Stimulated activated naive CD8-positive, alpha-beta T cell treated with anti-CD3 and anti-CD28 coated beads, Interleukin-15, Interleukin-2, amounts not matched to agents 100 ng/mL and 50 ng/mL, for 24 hours (primary cell): ENCODE measurements at regions not wholly inside any gene's neighbourhood (a gene's known extent, or its start where the extent isn't known, plus 50 kb on each side); places are given as distances from the start of the nearest gene placed in this dataset.

Source experiments
- H3K27ac Mint-ChIP-seq: one replicate; pipeline ENCODE4 v1.8.0; 2021; ENCODE audit warnings: mild to moderate bottlenecking, mixed read lengths
- H3K27me3 Mint-ChIP-seq: one replicate; pipeline ENCODE4 v1.8.0; 2021; ENCODE audit warnings: mixed read lengths
- H3K36me3 Mint-ChIP-seq: one replicate; pipeline ENCODE4 v1.8.0; 2021; ENCODE audit warnings: low read depth, mixed read lengths
- H3K4me1 Mint-ChIP-seq: one replicate; pipeline ENCODE4 v1.8.0; 2021; ENCODE audit warnings: low read depth, mixed read lengths
- H3K4me3 Mint-ChIP-seq: one replicate; pipeline ENCODE4 v1.8.0; 2021; ENCODE audit warnings: mild to moderate bottlenecking, mixed read lengths
- H3K9me3 Mint-ChIP-seq: one replicate; pipeline ENCODE4 v1.8.0; 2021; ENCODE audit warnings: mixed read lengths

- no peak overlapping the region for H3K4me3 Mint-ChIP-seq
- no peaks in the 10 kb centered on the region for H3K36me3 Mint-ChIP-seq
Measured at GRCh38 chr11:10379871-10380568, 75.0 kb upstream of the AMPD3 start.

GRCh38 chr11:10380921-10381320 lies 74.1 kb upstream of the AMPD3 start:
- H3K27ac Mint-ChIP-seq: no peak overlapping the region
- peaks cover 19% of the 10 kb centered on the region for H3K27me3 Mint-ChIP-seq
- H3K9me3 Mint-ChIP-seq: no peaks in the 10 kb centered on the region
- no peaks in the 10 kb centered on the region for H3K36me3 Mint-ChIP-seq
- H3K4me1 Mint-ChIP-seq: no peaks in the 10 kb centered on the region
- H3K4me3 Mint-ChIP-seq: no peak overlapping the region

More at GRCh38 chr11:10379871-10380568, 75.0 kb upstream of the AMPD3 start:
- Mint-ChIP-seq H3K27ac (no peak overlapping the region), H3K27me3 (peaks cover 19% of the 10 kb centered on the region), H3K9me3 (no peaks in the 10 kb centered on the region), H3K4me1 (no peaks in the 10 kb centered on the region)

DNA sequence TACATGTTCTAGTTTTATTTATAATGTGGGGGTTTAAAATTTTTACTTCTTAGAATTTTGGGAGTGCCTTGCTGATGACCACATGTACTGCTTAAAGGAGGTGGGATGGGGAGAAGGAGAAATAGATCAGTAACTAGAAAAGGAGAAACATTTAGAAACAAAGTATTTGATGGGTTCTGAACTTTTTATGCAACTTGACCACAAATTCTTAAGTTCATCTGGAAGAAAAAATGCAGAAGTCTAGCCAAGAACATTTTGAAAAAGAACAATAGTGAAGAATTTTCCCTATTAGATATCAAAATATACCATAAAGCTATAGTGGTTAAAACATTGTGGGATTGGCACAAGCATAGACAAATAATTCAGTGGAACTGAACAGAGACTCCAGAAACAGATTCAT lies 73.3 kb upstream of the AMPD3 start:
- Mint-ChIP-seq H3K4me1 (no peaks in the 10 kb centered on the region), H3K9me3 (no peaks in the 10 kb centered on the region), H3K27me3 (peaks cover 20% of the 10 kb centered on the region), H3K27ac (no peak overlapping the region), H3K36me3 (no peaks in the 10 kb centered on the region), H3K4me3 (no peak overlapping the region)

DNA sequence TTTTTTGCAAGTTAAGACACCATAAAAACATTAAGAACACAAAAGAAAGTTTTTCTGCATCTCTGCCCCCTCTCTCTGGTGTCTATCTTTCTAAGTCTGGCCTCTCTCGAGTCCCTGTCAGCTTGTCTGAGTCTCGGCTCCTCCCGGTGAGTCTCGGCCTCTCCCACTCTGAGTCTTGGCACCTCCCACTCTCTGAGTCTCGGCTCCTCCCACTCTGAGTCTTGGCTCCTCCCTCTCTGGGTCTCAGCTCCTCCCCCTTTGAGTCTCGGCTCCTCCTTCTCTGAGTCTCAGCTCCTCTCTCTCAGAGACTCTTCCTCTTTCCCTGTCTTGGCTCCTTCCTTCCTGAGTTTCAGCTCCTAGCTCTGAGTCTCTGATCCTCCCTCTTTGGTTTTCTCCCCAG lies 72.5 kb upstream of the AMPD3 start:
- Mint-ChIP-seq H3K4me1 (no peaks in the 10 kb centered on the region), H3K27ac (no peak overlapping the region), H3K4me3 (no peak overlapping the region), H3K27me3 (peaks cover 25% of the 10 kb centered on the region), H3K9me3 (no peaks in the 10 kb centered on the region), H3K36me3 (no peaks in the 10 kb centered on the region)

GRCh38 chr11:10385696-10386095 lies 69.4 kb upstream of the AMPD3 start:
- H3K9me3 Mint-ChIP-seq: no peaks in the 10 kb centered on the region
- H3K27ac Mint-ChIP-seq: no peak overlapping the region
- no peaks in the 10 kb centered on the region for H3K4me1 Mint-ChIP-seq
- no peak overlapping the region for H3K4me3 Mint-ChIP-seq
- no peaks in the 10 kb centered on the region for H3K36me3 Mint-ChIP-seq
- peaks cover 36% of the 10 kb centered on the region for H3K27me3 Mint-ChIP-seq

DNA sequence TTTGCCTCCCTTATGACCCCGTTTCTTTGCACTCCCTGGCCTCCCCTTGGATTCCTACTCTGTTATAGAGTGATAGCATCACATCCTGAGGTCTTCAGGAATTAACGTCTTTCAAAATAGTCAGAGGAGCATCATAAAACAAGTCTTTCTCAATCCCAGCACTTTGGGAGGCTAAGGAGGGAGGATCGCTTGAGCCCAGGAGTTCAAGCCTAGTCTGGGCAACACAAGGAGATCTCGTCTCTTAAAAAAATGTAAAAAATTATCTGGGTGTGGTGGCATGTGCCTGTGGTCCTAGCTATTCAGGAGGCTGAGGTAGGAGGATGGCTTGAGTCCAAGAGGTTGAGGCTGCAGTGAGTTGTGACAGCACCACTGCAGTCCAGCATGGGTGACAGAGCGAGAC lies 68.7 kb upstream of the AMPD3 start:
- H3K27me3 Mint-ChIP-seq: peaks cover 37% of the 10 kb centered on the region
- H3K36me3 Mint-ChIP-seq: no peaks in the 10 kb centered on the region
- H3K4me3 Mint-ChIP-seq: no peak overlapping the region
- no peak overlapping the region for H3K27ac Mint-ChIP-seq
- no peaks in the 10 kb centered on the region for H3K9me3 Mint-ChIP-seq
- H3K4me1 Mint-ChIP-seq: no peaks in the 10 kb centered on the region

- Mint-ChIP-seq H3K27ac (no peak overlapping the region), H3K36me3 (no peaks in the 10 kb centered on the region), H3K27me3 (peaks cover 33% of the 10 kb centered on the region), H3K9me3 (no peaks in the 10 kb centered on the region), H3K4me3 (no peak overlapping the region), H3K4me1 (no peaks in the 10 kb centered on the region)
Measured at GRCh38 chr11:10386861-10387205, 68.2 kb upstream of the AMPD3 start.

- Mint-ChIP-seq H3K36me3 (no peaks in the 10 kb centered on the region), H3K27ac (no peak overlapping the region), H3K4me3 (no peak overlapping the region), H3K27me3 (peaks cover 31% of the 10 kb centered on the region), H3K4me1 (no peaks in the 10 kb centered on the region), H3K9me3 (no peaks in the 10 kb centered on the region)
Measured at GRCh38 chr11:10387206-10388083, 67.6 kb upstream of the AMPD3 start.

DNA sequence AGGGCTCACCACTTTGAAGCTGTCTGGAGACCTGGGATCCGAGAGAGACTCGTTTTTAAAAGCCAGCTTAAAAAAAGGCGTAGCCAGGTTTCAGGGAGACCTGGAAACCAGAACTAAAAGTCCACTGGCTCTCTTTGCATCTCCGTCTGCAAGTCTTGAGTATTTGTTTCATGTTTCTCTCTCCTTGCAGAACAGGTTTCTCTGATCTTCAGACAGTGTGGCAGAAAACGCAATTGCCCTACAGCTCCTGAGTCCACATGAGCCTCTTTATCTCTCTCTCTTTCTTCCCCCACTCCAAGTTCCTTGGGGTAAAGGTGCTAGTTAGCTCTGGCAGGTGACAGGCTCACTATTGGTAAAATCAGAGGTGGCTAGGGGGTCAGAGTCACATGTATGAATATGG lies 67.0 kb upstream of the AMPD3 start:
- H3K9me3 Mint-ChIP-seq: no peaks in the 10 kb centered on the region
- no peaks in the 10 kb centered on the region for H3K4me1 Mint-ChIP-seq
- H3K27ac Mint-ChIP-seq: no peak overlapping the region
- H3K4me3 Mint-ChIP-seq: no peak overlapping the region
- H3K27me3 Mint-ChIP-seq: peaks cover 26% of the 10 kb centered on the region
- no peaks in the 10 kb centered on the region for H3K36me3 Mint-ChIP-seq

- Mint-ChIP-seq H3K4me3 (no peak overlapping the region), H3K4me1 (no peaks in the 10 kb centered on the region), H3K36me3 (no peaks in the 10 kb centered on the region), H3K27me3 (peaks cover 29% of the 10 kb centered on the region), H3K9me3 (no peaks in the 10 kb centered on the region), H3K27ac (no peak overlapping the region)
Measured at GRCh38 chr11:10388574-10388973, 66.5 kb upstream of the AMPD3 start.

DNA sequence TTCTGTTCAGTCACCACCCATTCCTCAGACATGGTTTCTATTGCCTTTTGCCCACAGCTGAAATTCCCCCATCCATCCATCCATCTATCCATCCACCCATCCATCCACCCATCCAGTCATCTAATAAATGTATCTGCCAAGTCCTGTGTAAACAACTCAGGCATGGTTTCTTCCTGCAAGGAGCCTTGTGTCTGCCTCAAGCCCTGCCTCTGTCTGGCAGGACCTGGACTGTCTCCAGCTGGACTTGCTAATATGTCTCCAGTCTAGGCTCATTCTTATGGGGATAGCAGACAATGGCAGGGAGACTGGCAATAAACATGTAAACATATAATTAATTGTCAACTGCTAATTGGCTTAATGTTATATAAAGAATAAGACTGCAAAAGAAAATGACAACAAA lies 64.7 kb upstream of the AMPD3 start:
- Mint-ChIP-seq H3K9me3 (no peaks in the 10 kb centered on the region), H3K4me1 (no peaks in the 10 kb centered on the region), H3K36me3 (no peaks in the 10 kb centered on the region), H3K27ac (no peak overlapping the region), H3K4me3 (no peak overlapping the region), H3K27me3 (peaks cover 30% of the 10 kb centered on the region)

DNA sequence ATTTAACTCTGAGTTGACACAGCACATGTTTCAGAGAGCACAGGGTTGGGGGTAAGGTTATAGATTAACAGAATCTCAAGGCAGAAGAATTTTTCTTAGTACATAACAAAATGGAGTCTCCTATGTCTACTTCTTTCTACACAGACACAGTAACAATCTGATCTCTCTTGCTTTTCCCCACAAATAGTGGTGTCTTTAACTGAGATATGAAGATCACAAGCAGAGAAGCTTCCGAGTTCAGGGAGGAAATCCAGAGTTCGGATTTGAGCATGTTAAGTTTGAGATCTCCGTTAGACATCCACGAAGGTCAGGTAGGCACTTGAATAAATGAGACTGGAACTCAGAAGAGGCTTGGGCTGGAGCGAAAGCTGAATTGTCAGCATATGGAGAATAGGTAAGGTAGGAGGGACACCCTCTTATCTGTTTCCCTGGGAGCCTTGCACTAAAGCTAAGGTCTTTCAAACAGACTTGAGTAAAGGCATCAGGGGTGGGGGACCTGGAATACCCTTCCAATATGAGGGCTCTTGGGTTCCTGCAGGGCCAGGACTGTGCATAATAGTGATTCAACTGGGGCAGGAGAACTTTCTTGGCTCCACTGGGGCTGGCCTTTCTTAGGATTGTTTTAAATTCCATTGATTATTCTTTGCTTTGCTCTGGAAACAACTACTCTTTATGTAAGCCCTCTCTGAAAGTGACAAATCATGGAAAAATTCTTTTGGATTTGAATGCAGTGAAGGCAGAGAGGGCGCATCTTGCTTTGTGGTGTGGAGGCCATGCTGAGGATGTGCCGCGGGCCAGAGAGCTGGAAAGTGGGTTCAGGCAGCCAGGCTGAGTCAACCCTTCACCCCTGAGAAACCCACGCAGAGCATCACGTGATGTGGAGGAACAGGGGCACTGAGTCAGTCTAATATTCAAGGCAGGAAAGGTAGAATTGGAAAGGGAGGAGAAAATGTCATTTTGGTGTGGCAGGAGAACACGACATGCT lies 62.7 kb upstream of the AMPD3 start:
- H3K27me3 Mint-ChIP-seq: peaks cover 24% of the 10 kb centered on the region
- no peak overlapping the region for H3K4me3 Mint-ChIP-seq
- no peaks in the 10 kb centered on the region for H3K9me3 Mint-ChIP-seq
- no peaks in the 10 kb centered on the region for H3K36me3 Mint-ChIP-seq
- H3K4me1 Mint-ChIP-seq: no peaks in the 10 kb centered on the region
- no peak overlapping the region for H3K27ac Mint-ChIP-seq

DNA sequence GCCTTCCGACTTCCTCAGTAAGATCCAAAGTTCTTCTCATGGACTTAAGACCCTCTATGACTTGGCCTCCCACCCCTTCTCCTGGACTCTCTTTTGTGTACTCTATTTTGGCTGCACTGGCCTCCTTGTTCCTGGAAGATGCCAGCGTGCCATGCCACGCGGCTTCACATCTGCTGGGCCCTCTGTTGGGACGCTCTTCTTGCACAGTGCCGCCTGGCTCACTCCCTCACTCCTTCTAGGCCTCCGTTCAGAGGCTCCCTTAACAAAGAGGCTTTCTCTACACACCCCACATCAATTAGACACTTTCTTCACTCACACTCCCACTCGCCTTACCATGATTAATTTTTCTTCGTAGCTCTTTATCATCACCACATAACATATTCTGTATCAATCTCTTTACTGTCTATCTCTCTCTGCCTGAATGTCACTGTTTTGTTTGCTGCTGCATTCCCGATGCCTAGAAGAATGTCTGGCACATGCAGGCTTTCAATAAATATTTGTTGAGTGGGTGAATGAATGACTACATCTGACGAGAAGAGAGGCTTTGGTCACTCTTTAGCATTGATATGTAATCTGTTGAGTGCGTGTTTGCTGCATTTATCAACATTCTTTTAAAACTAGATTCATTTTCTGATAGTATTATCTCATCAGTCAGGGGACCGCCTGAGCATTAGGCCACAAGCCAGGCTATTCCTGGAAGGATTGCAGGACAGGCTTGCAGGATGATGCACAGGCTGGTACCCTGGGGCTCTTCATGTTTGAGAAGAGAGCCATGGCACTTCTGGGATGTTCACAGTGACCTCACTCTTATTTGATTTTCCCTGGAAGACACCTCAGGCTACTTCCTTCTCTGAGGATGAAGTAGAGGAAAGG lies 60.6 kb upstream of the AMPD3 start:
- H3K36me3 Mint-ChIP-seq: no peaks in the 10 kb centered on the region
- no peak overlapping the region for H3K4me3 Mint-ChIP-seq
- no peaks in the 10 kb centered on the region for H3K9me3 Mint-ChIP-seq
- peaks cover 32% of the 10 kb centered on the region for H3K27me3 Mint-ChIP-seq
- H3K27ac Mint-ChIP-seq: no peak overlapping the region
- H3K4me1 Mint-ChIP-seq: no peaks in the 10 kb centered on the region
